ENCODE measurements at regions not wholly inside any gene's neighbourhood (a gene's known extent, or its start where the extent isn't known, plus 50 kb on each side); places are given as distances from the start of the nearest gene placed in this dataset.

GRCh38 chr9:90070469-90070868, 465.7 kb downstream of the GADD45G start:
- TF ChIP-seq CTCF (IDR thresholded peaks at IDR 0.05; ENCODE audit: insufficient read depth, low read length, poor library complexity, severe bottlenecking) (no peak), EZH2phosphoT487 (conservative IDR thresholded peaks at IDR 0.05; ENCODE audit: low read length) (no peak)

Measured in SU-DHL-6 (cell line).